Ovary (tissue), 7 donors: ENCODE measurements at regions not wholly inside any gene's neighbourhood (a gene's known extent, or its start where the extent isn't known, plus 50 kb on each side); places are given as distances from the start of the nearest gene placed in this dataset.

Experiments used
- DNase-seq, 5 donors: peaks; one replicate each; pipeline ENCODE4 v3.0.0-alpha.2; 2019 to 2020
- H3K27ac ChIP-seq, 2 donors: fragments of 200-600 bp; one replicate each; pipeline versions ENCODE4 v1.5.1 to v1.8.0; 2019 to 2022
- H3K27me3 ChIP-seq: fragments of 200-600 bp; one replicate; pipeline ENCODE4 v1.8.0; 2022
- H3K36me3 ChIP-seq: fragments of 200-600 bp; sonication (generic); one replicate; pipeline ENCODE4 v1.5.1; 2019
- H3K4me1 ChIP-seq: one replicate; pipeline ENCODE4 v1.8.1; 2013; ENCODE audit warnings: mild to moderate bottlenecking, moderate library complexity; ENCODE audit not compliant: insufficient read depth
- H3K4me3 ChIP-seq: fragments of 200-600 bp; sonication (generic); one replicate; pipeline ENCODE4 v1.5.1; 2017
- H3K9me3 ChIP-seq, 2 donors: fragments of 200-600 bp in 1 of 2; sonication (generic) in 1 of 2; one replicate each; pipeline versions ENCODE4 v1.5.1 to v1.8.1; 2013 to 2019; ENCODE audit warnings: mild to moderate bottlenecking in 1 of 2, moderate library complexity in 1 of 2
- EP300 ChIP-seq: sonication (generic); formaldehyde crosslinking; IDR thresholded peaks from one replicate; pipeline ENCODE4 v1.6.1; 2017; ENCODE audit warnings: antibody characterized with exemption
- POLR2A ChIP-seq: fragments of 450-650 bp; IDR thresholded peaks from one replicate; pipeline ENCODE4 v1.6.1; 2017; ENCODE audit warnings: antibody characterized with exemption, mild to moderate bottlenecking, moderate library complexity
- WGBS, 3 donors: extraction: QIAGEN DNeasy Blood & Tissue Kit in 1 of 3; methylation state at CpG; one replicate each; pipeline versions ENCODE4 v1.1.5 to v1.1.7; 2013 to 2017; 5-methylcytosine and 5-hydroxymethylcytosine counted together
- intact Hi-C, 4 donors: fragments of 100-400 bp; cut with DNase I; formaldehyde crosslinking; loops; one replicate each; pipeline versions ENCODE4 v1.11.0 to v1.15.1; 2022 to 2023
- TF ChIP-seq, protein P1 (sequence below), 3 donors: fragments of 450-650 bp in 2 of 3; fragments of 200-600 bp in 1 of 3; IDR thresholded peaks; one replicate each; pipeline versions ENCODE4 v1.5.1 to v1.8.0; 2016 to 2022; ENCODE audit warnings: antibody characterized with exemption in 3 of 3, mild to moderate bottlenecking in 1 of 3
- donor health status: DM: no; HTN: no; CAD: no; lungs with moderate emphysema.
- donor health status: DM: no; HTN: no; CAD: no.
- donor health status: Bipolar disorder and iron deficiency.
- donor health status: DM: no; HTN: no; CAD: no.
- donor health status: DM: yes; HTN: yes; CAD: no.

DNA sequence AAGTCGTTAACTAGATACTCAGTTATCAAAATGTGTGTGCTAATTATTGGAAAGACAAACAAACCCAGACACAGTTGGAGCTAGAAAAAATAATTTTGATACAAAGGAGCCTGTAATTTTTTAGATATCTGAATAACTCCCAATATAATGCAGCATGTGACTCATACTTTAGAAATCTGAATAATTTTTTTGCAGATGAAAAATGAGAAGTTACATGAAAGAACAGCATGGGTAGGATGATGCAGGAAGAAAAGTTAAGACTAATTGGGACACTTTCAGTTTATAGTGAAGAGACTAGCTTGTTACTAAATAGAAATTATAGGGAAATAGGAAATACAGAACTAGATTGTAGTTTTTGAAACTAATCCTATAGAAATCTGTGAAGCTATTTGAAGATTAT is 945.8 kb downstream of the CBLN2 start:
- TF ChIP-seq POLR2A, result no peak
- TF ChIP-seq EP300, result no peak
- TF ChIP-seq, protein P1, sequence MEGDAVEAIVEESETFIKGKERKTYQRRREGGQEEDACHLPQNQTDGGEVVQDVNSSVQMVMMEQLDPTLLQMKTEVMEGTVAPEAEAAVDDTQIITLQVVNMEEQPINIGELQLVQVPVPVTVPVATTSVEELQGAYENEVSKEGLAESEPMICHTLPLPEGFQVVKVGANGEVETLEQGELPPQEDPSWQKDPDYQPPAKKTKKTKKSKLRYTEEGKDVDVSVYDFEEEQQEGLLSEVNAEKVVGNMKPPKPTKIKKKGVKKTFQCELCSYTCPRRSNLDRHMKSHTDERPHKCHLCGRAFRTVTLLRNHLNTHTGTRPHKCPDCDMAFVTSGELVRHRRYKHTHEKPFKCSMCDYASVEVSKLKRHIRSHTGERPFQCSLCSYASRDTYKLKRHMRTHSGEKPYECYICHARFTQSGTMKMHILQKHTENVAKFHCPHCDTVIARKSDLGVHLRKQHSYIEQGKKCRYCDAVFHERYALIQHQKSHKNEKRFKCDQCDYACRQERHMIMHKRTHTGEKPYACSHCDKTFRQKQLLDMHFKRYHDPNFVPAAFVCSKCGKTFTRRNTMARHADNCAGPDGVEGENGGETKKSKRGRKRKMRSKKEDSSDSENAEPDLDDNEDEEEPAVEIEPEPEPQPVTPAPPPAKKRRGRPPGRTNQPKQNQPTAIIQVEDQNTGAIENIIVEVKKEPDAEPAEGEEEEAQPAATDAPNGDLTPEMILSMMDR (IDR thresholded peaks at IDR 0.05), result no peak
- no peaks in the 10 kb centered on the region for H3K9me3 ChIP-seq
- H3K4me1 ChIP-seq, result no peaks in the 10 kb centered on the region
- H3K27me3 ChIP-seq, result no peaks in the 10 kb centered on the region
- intact Hi-C loops, result loop anchor here in 1 of 4 donors (10.0 kb wide), 1 partner anchor 204 kb away; no protein-coding TSS in a partner anchor
- DNase-seq, result no peak
- WGBS, 3 donors, result 3 to 12% (median 7%) methylated on average over 1 of the region's 1 CpG
- H3K27ac ChIP-seq, result no peak overlapping the region
- H3K4me3 ChIP-seq, result no peak overlapping the region
- no peaks in the 10 kb centered on the region for H3K36me3 ChIP-seq

DNA sequence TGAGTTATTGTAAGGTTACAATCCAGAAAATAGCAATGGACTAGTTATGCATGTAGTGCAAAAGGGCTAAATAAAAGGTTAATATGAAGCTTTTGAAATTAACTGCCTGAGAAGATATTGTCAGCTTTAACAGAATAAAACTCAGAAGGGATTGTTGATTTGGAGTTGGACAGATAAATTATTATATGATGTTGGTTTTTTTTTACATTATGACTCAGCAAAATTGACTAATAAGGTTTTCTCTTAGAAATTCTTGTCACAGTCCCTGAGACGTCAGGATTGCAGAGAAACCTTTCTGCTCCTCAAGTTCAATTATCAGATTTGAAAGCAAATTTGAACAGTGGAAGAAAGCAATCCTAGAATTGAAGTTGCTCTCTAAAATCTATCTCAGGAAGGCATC is 946.9 kb downstream of the CBLN2 start:
- H3K36me3 ChIP-seq, result no peaks in the 10 kb centered on the region
- TF ChIP-seq POLR2A, result no peak
- no peak for TF ChIP-seq EP300
- TF ChIP-seq, protein P1 (IDR thresholded peaks at IDR 0.05), result no peak
- intact Hi-C loops, result loop anchor here in 1 of 4 donors (10.0 kb wide), 1 partner anchor 202 kb away; no protein-coding TSS in a partner anchor
- H3K4me3 ChIP-seq, result no peak overlapping the region
- no peaks in the 10 kb centered on the region for H3K9me3 ChIP-seq
- H3K27me3 ChIP-seq, result no peaks in the 10 kb centered on the region
- 19 to 30% (median 29%) methylated on average over 1 of the region's 1 CpG for WGBS, 3 donors
- no peak overlapping the region for H3K27ac ChIP-seq
- no peaks in the 10 kb centered on the region for H3K4me1 ChIP-seq
- DNase-seq, result no peak

DNA sequence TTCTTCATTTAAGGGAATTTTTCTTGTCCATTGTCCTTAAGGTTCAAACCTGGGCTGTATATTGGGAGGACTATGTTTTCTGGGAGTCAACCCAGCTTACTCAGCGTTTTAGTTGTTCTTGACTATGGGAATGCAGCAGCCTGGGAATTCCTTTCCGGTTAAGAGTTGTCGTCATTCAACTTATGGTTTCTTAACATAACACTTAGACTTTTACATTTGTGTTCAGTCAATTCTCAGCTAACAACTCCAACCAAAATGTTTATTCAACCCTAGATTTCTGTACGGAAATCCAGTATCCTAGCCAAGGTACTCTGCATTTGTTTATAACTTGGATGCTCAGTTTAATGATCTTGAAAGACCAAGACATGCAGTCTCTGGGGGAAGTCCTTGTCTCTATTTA is 960.9 kb downstream of the CBLN2 start:
- Histone ChIP-seq H3K27ac (no peak overlapping the region), H3K4me1 (no peaks in the 10 kb centered on the region), H3K27me3 (no peaks in the 10 kb centered on the region), H3K4me3 (no peak overlapping the region), H3K9me3 (no peaks in the 10 kb centered on the region), H3K36me3 (no peaks in the 10 kb centered on the region)
- intact Hi-C loops, result no loop called here
- TF ChIP-seq EP300, result no peak
- TF ChIP-seq, protein P1 (IDR thresholded peaks at IDR 0.05), result no peak
- no peak for TF ChIP-seq POLR2A
- 78 to 84% (median 80%) methylated on average over 4 of the region's 4 CpGs for WGBS, 3 donors
- DNase-seq, result no peak

DNA sequence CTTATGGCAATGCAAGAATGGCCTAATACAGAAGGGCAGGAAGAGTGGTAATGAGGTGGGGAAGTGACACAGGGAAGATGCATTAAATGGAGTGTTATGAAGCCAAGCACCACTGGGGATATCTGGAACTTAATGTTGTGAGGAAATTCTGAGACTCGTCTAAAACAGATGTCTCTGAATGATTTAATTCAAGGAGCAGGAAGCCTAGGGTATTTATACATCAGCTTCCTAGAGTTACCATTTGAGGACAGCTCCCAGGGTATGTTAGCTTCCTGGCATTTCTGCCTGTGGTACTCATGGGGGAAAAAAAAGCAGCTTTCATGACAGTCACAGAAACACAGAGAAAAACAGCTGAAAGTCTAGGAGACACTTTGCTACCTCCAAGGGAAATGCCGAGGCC is 989.5 kb downstream of the CBLN2 start:
- 65 to 69% (median 67%) methylated on average over 2 of the region's 2 CpGs for WGBS, 3 donors
- H3K9me3 ChIP-seq, result no peaks in the 10 kb centered on the region
- no peaks in the 10 kb centered on the region for H3K27me3 ChIP-seq
- H3K4me3 ChIP-seq, result no peak overlapping the region
- H3K4me1 ChIP-seq, result no peaks in the 10 kb centered on the region
- no peaks in the 10 kb centered on the region for H3K36me3 ChIP-seq
- no peak for DNase-seq
- TF ChIP-seq, protein P1 (IDR thresholded peaks at IDR 0.05), result no peak
- TF ChIP-seq EP300 (no peak), POLR2A (no peak)
- intact Hi-C loops, result no loop called here
- no peak overlapping the region for H3K27ac ChIP-seq
